ENCODE measurements at regions not wholly inside any gene's neighbourhood (a gene's known extent, or its start where the extent isn't known, plus 50 kb on each side); places are given as distances from the start of the nearest gene placed in this dataset.
"Not testable (repeated sequence)": the region's sequence is repeated elsewhere in the genome, so short reads cannot be mapped to it uniquely, and the experiment has no call there.

GRCh38 chr22:26967282-26967681 lies 309.9 kb downstream of the MIAT start:
- DNase-seq (ENCODE audit: low read depth, low spot score): no peak

- DNase-seq (ENCODE audit: low read depth, low spot score): no peak
Observed at GRCh38 chr22:26968859-26969523, 311.6 kb downstream of the MIAT start.

DNA sequence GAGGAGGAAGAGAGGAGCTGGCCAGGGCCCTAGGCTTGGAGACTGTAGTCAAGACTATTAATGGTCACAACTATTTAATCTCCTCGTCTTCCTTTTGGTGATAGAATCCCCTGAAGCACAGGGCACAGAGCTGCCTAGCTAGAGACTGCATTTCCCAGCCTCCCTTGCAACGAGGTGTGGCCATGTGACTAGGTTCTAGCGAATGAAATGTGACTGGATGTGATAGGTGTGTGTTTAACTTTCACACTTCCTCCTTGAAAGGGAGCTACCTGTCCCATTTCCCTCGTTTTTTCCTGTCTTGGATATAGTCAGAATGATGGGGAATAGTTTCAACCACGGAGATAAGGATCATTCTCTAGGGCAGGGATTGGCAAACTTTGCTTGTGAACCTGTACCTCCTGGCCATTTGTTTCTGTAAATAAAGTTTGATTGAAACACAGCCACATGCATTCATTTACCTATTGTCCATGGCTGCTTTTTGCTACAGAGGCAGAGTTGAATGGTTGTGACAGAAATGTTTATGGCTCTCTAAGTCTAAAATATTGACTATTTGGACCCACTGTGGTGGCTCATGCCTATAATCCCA lies 313.5 kb downstream of the MIAT start:
- DNase-seq (ENCODE audit: low read depth, low spot score): no peak

GRCh38 chr22:26972286-26972685 lies 314.9 kb downstream of the MIAT start:
- no peak for DNase-seq (ENCODE audit: low read depth, low spot score)

DNA sequence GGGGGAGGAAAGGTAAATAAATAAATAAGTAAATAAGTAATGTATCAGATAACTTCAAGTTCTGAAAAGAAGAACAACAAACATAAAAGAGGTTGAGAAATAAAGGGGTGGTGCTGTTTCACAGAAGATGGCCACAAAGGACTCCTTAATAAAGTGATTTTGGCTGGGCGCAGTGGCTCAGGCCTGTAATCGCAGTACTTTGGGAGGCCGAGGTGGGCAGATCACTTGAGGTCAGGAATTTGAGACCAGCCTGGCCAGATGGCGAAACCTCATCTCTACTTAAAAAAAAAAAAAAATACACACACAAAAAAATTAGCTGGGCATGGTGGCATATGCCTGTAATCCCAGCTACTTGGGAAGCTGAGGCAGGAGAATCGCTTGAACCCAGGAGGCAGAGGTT lies 315.5 kb downstream of the MIAT start:
- not testable (repeated sequence) for DNase-seq (ENCODE audit: low read depth, low spot score)

DNA sequence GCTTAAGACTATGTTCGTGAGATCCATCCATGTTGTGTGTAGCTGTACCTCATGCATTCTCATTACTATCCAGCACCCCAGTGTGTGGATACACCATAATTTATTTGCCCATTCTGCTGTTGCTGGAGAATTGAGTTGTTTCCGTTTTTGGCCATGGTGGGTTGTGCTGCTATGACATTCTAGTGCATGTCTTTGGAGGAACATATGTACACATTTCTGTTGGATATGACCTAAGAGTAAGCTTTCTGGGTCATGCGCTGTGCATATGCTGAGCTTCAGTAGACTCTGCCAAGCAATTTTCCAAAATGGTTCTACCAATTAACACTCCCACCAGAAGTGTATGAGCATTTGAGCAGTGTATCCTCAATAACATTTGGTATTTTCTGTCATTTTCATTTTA lies 316.6 kb downstream of the MIAT start:
- DNase-seq (ENCODE audit: low read depth, low spot score): no peak

GRCh38 chr22:26974914-26975803 lies 317.8 kb downstream of the MIAT start:
- no peak for DNase-seq (ENCODE audit: low read depth, low spot score)

DNA sequence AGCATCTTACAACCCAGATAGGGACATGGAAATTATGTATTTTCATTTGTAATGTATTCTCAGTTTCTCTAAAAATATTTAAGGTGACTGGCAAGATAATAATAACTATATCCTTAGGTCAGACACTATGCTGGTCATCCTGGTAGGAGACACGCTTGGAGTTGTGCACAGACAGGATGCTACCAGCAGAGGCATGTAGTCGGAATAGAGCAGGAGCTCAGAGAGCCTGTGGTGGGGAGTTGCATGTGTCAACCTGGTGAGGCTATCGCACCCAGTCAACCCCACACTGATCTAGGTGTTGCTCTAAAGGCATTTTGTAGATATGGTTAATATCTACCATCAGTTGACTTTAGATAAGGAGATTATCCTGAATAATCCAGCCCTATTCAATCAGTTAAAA lies 318.5 kb downstream of the MIAT start:
- DNase-seq (ENCODE audit: low read depth, low spot score): no peak

DNA sequence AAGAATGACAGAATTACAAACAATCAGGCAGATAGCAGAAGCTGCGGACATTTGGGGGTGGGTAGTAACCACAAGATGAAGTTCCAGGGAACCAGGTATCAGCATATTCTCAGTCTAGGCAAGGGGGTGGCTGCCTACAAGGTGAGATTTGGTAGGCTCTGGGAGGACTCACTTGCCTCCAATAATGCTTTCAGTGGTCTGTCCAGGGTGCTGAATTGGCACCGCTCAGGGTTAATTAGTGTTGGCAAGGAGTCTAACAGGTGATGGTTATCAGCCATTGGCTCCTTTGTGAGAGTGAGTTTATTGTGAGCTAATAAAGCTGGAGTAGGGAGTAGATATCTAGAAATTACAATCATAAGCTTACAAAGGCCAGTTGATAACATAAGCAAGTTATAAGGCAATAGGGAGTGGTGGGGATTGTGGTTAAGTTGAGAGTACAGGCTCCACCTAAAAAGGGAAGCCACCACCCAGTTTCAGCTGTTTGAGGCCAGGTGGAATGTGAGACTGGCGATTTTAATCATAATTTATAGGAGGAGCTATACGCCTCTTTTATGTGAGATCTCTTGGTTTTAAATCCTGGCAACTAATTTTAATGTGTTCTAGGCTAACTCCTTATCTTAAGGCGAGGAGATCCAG lies 320.5 kb downstream of the MIAT start:
- DNase-seq (ENCODE audit: low read depth, low spot score): no peak

DNA sequence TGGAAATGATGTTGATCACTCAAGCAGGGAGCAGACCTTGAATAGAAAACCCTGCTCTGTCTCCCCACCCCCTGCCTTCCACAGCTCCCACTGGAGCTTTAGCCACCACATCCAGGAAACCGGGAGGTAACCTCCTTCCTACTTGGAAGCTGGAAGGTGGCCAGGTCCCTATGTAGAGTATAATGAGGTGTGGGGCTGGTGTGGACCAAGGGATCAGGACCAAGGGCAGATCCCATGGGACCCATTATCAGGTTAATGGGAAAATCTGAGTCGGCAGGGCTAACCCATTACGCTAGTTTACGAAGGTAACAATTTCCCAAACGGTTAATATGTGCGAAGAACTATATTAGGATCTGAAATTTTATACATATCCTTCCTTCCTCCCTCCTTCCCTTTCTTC lies 321.9 kb downstream of the MIAT start:
- DNase-seq (ENCODE audit: low read depth, low spot score): no peak

DNA sequence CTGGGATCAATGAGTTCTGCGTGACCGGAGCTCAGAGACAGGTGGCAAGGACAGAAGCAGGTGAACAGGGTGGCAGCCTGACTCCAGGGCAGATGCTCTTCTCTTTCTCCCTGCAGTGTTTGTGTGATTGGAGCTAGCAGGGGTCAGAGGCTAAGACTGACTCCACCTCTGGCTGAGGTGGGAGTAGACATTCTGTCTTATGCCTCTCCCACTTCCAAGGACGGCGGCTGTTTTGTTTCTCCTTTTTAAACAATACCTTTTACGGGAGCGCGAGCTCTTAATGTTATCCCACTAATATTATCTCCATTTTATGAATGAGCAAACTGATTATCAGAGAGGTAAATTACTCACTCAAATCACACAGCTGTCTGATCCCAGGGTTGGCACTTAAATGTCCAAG lies 323.7 kb downstream of the MIAT start:
- no peak for DNase-seq (ENCODE audit: low read depth, low spot score)

DNA sequence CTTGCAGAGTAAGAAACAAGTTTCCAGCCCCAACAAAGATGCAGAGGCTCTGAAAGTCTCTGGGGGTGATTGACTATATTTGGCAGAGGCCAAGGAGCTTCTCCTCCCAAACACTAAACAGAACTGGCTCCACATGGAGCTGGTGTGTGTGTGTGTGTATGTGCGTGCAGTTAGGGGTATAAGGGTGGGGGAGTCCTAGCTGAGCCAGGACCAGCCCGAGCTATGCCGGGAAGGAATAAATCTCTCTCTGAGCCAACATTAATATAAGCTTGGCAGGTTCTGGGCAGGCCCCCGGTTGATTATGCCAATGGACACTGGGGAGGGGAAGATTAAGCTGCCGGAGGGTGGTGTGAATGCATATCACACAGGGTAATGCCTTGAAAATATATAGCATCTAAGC lies 324.2 kb downstream of the MIAT start:
- DNase-seq (ENCODE audit: low read depth, low spot score): no peak

- no peak for DNase-seq (ENCODE audit: low read depth, low spot score)
Observed at GRCh38 chr22:26983311-26983710, 325.9 kb downstream of the MIAT start.

DNA sequence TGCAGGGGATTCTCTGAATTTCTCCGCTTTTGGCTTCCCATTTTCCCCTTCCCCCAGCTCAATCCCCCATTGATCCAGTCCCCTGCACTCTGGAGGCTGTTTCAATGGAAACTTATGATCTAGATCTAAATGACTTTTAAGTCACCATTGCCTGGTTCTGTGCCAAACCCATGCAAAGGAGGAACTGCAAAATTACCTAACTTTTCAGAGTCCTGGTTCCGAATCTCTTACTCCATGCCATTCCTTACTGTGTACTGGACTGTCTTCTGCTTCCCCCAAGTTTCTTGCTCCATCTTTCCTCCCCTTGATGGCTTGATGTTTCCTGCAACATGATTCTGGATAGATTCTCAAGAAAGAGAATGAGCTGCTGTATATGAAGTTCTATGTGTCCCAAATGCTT lies 327.8 kb downstream of the MIAT start:
- DNase-seq (ENCODE audit: low read depth, low spot score): no peak

GRCh38 chr22:26985931-26986782 lies 328.8 kb downstream of the MIAT start:
- DNase-seq (ENCODE audit: low read depth, low spot score): no peak

GRCh38 chr22:26986884-26987283 lies 329.5 kb downstream of the MIAT start:
- no peak for DNase-seq (ENCODE audit: low read depth, low spot score)

GRCh38 chr22:26990503-26991189 lies 333.3 kb downstream of the MIAT start:
- no peak for DNase-seq (ENCODE audit: low read depth, low spot score)

DNA sequence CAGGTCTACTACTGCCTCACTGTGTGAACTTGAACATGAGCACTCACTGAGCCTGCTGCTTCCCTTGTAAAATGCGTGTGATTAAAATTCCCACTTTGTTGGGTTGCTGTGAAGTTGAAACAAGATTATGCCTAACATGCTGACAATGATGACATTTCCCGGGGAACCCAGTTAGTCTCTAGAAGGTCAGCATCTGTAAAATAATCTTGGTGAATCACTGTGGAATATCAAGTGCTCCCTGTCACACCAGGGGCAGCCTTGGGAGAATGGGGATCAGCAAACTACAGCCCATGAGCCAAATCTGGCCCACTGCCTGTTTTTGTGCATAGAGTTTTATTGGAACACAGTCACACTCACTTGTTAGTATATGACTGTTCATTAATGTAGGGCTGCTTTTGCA lies 335.2 kb downstream of the MIAT start:
- no peak for DNase-seq (ENCODE audit: low read depth, low spot score)

GRCh38 chr22:26993886-26994285 lies 336.5 kb downstream of the MIAT start:
- no peak for DNase-seq (ENCODE audit: low read depth, low spot score)

- no peak for DNase-seq (ENCODE audit: low read depth, low spot score)
Observed at GRCh38 chr22:26994801-26995200, 337.4 kb downstream of the MIAT start.

DNA sequence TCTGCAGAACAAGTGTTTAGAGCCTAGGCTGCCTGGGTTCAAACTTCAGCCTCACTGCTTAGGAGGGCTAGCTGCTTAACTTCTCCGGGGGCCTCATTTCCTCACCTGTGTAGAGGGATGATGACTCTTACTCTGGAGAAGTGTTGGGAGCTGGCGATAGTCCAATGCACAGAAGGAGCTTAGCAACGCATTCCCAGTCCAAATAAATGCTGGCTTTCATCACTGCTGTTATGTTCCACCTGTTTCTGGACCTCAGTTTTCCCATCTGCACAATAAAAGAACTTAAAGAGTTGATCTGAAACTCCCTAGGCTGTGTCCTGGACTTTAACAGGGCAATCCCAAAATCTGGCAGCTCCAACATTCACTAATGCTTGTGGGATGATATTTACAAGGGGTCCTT lies 337.8 kb downstream of the MIAT start:
- DNase-seq (ENCODE audit: low read depth, low spot score): no peak

Measured in pulmonary artery endothelial cell (primary cell).